Upper lobe of left lung (tissue), 4 donors: ENCODE measurements at regions not wholly inside any gene's neighbourhood (a gene's known extent, or its start where the extent isn't known, plus 50 kb on each side); places are given as distances from the start of the nearest gene placed in this dataset.

Experiments used
- CTCF ChIP-seq, 6 experiments: fragments of 450-650 bp in 4 of 6; fragments of 200-600 bp in 2 of 6; sonication (generic) in 2 of 6; IDR thresholded peaks; one replicate each; pipeline ENCODE4 v1.5.1; 2016 to 2019; ENCODE audit warnings: antibody characterized with exemption in 6 of 6
- EP300 ChIP-seq, 4 donors: sonication (generic); formaldehyde crosslinking; IDR thresholded peaks; one replicate each; pipeline ENCODE4 v1.5.1; 2017; ENCODE audit warnings: antibody characterized with exemption in 4 of 4, control low read depth in 2 of 4
- POLR2A ChIP-seq, 4 donors: fragments of 450-650 bp; IDR thresholded peaks; one replicate each; pipeline ENCODE4 v1.5.1; 2016 to 2017; ENCODE audit warnings: antibody characterized with exemption in 4 of 4, mild to moderate bottlenecking in 2 of 4
- POLR2AphosphoS5 ChIP-seq, 2 donors: sonication (generic); formaldehyde crosslinking; IDR thresholded peaks; one replicate each; pipeline ENCODE4 v1.5.1; 2017; ENCODE audit warnings: antibody characterized with exemption in 2 of 2

- no peak for TF ChIP-seq CTCF (IDR thresholded peaks at IDR 0.05)
- TF ChIP-seq EP300 (IDR thresholded peaks at IDR 0.05): no peak
- TF ChIP-seq POLR2A (IDR thresholded peaks at IDR 0.05): no peak
- TF ChIP-seq POLR2AphosphoS5 (IDR thresholded peaks at IDR 0.05): no peak
Measured at GRCh38 chr15:93282808-93283207, 193.8 kb upstream of the RGMA start.
